Stimulated activated naive CD8-positive, alpha-beta T cell treated with anti-CD3 and anti-CD28 coated beads, Interleukin-15, Interleukin-2, amounts not matched to agents 100 U/mL and 50 U/mL, for 24 hours (primary cell): ENCODE measurements at regions not wholly inside any gene's neighbourhood (a gene's known extent, or its start where the extent isn't known, plus 50 kb on each side); places are given as distances from the start of the nearest gene placed in this dataset.

ENCODE experiments used
- ATAC-seq: fragments of 150-1000 bp; cut with Tn5 transposase; one replicate; pipeline ENCODE4 v1.10.0; 2021
- DNase-seq: peaks from one replicate; pipeline ENCODE4 v3.0.0; 2021

DNA sequence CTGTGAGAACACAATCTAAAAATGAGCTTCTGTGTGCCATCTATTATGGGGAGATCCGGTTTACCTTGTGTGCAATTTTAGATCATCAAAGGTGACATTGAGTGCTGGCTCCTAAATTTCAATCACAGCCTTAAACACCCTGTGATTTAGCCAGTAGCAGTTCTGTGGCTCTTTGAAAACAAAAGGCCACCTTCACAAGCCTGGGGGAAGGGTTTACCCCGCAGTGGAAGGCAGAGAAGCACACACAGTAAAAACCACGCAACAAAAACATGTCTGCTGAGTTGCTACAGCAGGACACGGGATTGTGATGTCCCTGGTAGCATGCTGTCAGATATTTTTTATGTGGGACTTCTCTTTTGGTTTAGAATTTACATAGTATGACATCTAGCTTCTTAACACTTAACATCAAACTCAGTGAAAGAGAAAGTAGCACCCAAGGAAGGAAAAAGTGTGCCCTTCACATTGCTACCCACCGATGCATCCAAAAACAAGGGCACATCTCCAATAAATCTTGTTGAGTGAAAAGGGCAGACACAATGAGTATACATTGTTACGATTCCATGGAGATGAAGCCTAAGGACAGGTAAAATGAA lies 56.1 kb upstream of the RNF152 start:
- DNase-seq, result no peak
- ATAC-seq, result peak; percentile 16

DNA sequence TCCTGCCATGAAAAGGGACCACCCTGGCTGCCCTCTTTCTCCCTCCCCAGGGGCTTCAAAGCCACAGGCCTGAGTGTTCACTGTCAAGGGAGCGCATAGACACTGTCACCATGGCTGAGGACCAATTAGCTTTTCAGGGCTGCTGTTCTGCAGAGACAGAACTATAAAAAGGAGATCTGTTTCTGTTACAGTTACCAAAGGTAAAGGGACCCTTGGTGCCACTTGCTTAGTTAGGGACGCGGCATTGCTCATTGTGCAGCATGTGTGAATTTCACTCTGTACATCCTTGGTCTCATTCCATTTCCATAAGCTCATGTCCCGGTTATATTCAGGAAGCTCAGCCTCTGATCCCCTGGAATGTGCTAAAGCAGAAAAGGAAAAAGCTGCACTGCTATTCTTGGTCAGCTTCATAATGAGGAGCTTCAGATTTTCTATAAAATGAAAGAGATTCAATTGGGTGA lies 55.5 kb upstream of the RNF152 start:
- DNase-seq (no peak), ATAC-seq (no peak)

DNA sequence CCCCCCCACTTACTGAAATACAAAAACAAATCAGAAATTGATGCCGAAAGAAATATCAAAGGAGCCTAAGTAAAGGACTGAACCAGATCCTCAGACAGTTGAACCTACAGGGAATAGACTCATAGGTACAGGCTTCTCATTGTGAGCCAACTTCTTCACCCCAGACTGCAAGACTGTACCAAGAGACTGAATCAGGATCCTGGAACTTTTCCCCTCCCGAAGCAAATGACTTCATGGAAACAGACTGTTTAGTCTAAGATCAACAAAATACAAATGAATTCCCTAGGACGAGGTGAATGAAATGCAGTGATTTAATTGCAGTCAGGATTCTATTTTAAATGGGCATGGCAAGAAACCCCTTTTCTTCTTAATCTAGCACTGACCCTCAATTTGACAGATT lies 53.6 kb upstream of the RNF152 start:
- no peak for ATAC-seq
- DNase-seq, result no peak

DNA sequence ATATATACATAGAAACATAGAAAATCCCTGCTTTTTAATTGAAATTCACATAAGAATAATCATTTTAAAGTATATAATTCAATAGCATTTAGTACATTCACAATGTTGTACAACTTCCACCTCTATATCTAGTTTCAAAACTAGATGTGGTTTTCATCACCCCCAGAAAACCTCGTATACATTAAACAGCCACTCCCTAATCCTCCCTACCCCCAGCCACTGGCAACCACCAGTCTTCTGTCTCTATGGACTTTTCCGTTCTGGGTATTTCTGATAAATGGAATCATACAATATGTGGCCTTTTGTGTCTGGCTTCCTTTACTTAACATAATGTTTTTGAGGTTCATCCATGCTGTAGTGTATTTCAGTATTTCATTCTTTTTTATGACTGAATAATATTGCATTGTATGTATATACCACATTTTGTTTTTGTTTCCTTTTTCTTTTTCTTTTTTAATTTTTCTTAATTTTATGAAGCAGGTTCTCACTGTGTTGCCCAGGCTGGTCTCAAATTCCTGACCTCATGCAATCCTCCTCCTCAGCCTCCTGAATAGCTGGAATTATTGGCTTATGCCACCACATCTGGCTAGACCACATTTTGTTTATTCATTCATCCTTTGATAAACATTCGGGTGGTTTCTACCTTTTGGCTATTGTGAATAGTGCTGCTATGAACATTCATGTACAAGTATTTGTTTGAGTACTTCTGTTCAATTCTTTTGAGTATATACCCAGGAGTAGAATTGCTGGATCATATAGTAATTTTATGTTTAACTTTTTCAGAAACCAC lies 50.6 kb upstream of the RNF152 start:
- no peak for DNase-seq
- peak; percentile 52 for ATAC-seq
